GM21423 (cell line): ENCODE measurements at regions not wholly inside any gene's neighbourhood (a gene's known extent, or its start where the extent isn't known, plus 50 kb on each side); places are given as distances from the start of the nearest gene placed in this dataset.

Experiments used
- ATAC-seq: cut with Tn5 transposase; IDR thresholded peaks from one replicate; pipeline ENCODE4 v1.9.1; 2021; ENCODE audit warnings: mild to moderate bottlenecking, moderate library complexity; ENCODE audit not compliant: unreplicated experiment

- ATAC-seq, result no peak
Observed at GRCh38 chr16:9407206-9407758, 315.8 kb downstream of the HAPSTR1 start.

- no peak for ATAC-seq
Observed at GRCh38 chr16:9408297-9408878, 316.9 kb downstream of the HAPSTR1 start.

GRCh38 chr16:9409560-9410493 is 318.4 kb downstream of the HAPSTR1 start:
- no peak for ATAC-seq

- no peak for ATAC-seq
Observed at GRCh38 chr16:9411426-9411825, 320.0 kb downstream of the HAPSTR1 start.

- ATAC-seq, result no peak
Observed at GRCh38 chr16:9412031-9412914, 320.8 kb downstream of the HAPSTR1 start.

- ATAC-seq, result no peak
Observed at GRCh38 chr16:9412915-9413264, 321.4 kb downstream of the HAPSTR1 start.

- no peak for ATAC-seq
Observed at GRCh38 chr16:9415545-9415944, 324.1 kb downstream of the HAPSTR1 start.

- no peak for ATAC-seq
Observed at GRCh38 chr16:9417898-9418297, 326.5 kb downstream of the HAPSTR1 start.

GRCh38 chr16:9419161-9419560 is 327.7 kb downstream of the HAPSTR1 start:
- no peak for ATAC-seq

- ATAC-seq, result no peak
Observed at GRCh38 chr16:9422762-9423513, 331.5 kb downstream of the HAPSTR1 start.

- ATAC-seq, result no peak
Observed at GRCh38 chr16:9425236-9425635, 333.8 kb downstream of the HAPSTR1 start.

GRCh38 chr16:9428355-9429005 is 337.0 kb downstream of the HAPSTR1 start:
- ATAC-seq, result no peak

GRCh38 chr16:9429646-9430330 is 338.3 kb downstream of the HAPSTR1 start:
- no peak for ATAC-seq

GRCh38 chr16:9434659-9435058 is 343.2 kb downstream of the HAPSTR1 start:
- no peak for ATAC-seq

- ATAC-seq, result no peak
Observed at GRCh38 chr16:9436175-9436574, 344.7 kb downstream of the HAPSTR1 start.

- ATAC-seq, result no peak
Observed at GRCh38 chr16:9437115-9437514, 345.7 kb downstream of the HAPSTR1 start.

- ATAC-seq, result no peak
Observed at GRCh38 chr16:9438991-9439390, 347.5 kb downstream of the HAPSTR1 start.

- no peak for ATAC-seq
Observed at GRCh38 chr16:9441012-9441411, 349.6 kb downstream of the HAPSTR1 start.

GRCh38 chr16:9443864-9444263 is 352.4 kb downstream of the HAPSTR1 start:
- ATAC-seq, result no peak
